AG04450 (cell line): ENCODE measurements at regions not wholly inside any gene's neighbourhood (a gene's known extent, or its start where the extent isn't known, plus 50 kb on each side); places are given as distances from the start of the nearest gene placed in this dataset.

Source experiments
- CTCF ChIA-PET: fragments of 300-600, 350-600 bp; formaldehyde crosslinking; extraction: SDS; loops from one replicate; lab custom pipeline; 2022; ENCODE audit warnings: antibody characterized with exemption, inconsistent platforms; lab: Charles Lee
- POLR2A ChIA-PET: fragments of 350-600 bp; formaldehyde crosslinking; extraction: SDS; loops from one replicate; lab custom pipeline; 2021; ENCODE audit warnings: antibody characterized with exemption, inconsistent platforms; lab: Yijun Ruan, JAX
- DNase-seq: peaks from one replicate; pipeline ENCODE4 v3.0.0-alpha.2; 2011; ENCODE audit warnings: low read depth, low spot score
- H3K27ac ChIP-seq: one replicate; pipeline ENCODE4 v1.5.1; 2012; ENCODE audit warnings: low read depth, low read length, control low read depth
- H3K27me3 ChIP-seq: one replicate; pipeline ENCODE4 v1.6.0; 2012; ENCODE audit warnings: low read length; ENCODE audit not compliant: control insufficient read depth, insufficient read depth
- H3K4me3 ChIP-seq: 2 replicates; pipeline ENCODE4 v1.5.1; 2011; ENCODE audit warnings: mild to moderate bottlenecking, low read depth, low read length, control low read depth
- H3K9me3 ChIP-seq: 2 replicates; pipeline ENCODE4 v1.5.1; 2012; ENCODE audit warnings: low read length; ENCODE audit not compliant: control insufficient read depth, insufficient read depth
- TF ChIP-seq, protein P1 (sequence below): IDR thresholded peaks from 2 replicates; pipeline ENCODE4 v1.5.1; 2011; ENCODE audit warnings: low read depth, low read length, control low read depth, inconsistent platforms

GRCh38 chr14:29236848-29237247, 470.3 kb downstream of the FOXG1 start:
- no peaks in the 10 kb centered on the region for H3K27me3 ChIP-seq
- DNase-seq, result peak; percentile 30
- TF ChIP-seq, protein P1, sequence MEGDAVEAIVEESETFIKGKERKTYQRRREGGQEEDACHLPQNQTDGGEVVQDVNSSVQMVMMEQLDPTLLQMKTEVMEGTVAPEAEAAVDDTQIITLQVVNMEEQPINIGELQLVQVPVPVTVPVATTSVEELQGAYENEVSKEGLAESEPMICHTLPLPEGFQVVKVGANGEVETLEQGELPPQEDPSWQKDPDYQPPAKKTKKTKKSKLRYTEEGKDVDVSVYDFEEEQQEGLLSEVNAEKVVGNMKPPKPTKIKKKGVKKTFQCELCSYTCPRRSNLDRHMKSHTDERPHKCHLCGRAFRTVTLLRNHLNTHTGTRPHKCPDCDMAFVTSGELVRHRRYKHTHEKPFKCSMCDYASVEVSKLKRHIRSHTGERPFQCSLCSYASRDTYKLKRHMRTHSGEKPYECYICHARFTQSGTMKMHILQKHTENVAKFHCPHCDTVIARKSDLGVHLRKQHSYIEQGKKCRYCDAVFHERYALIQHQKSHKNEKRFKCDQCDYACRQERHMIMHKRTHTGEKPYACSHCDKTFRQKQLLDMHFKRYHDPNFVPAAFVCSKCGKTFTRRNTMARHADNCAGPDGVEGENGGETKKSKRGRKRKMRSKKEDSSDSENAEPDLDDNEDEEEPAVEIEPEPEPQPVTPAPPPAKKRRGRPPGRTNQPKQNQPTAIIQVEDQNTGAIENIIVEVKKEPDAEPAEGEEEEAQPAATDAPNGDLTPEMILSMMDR, result no peak
- POLR2A ChIA-PET, result no interaction called here
- H3K9me3 ChIP-seq, result no peaks in the 10 kb centered on the region
- H3K4me3 ChIP-seq, result no peak overlapping the region; the same call in 1 of the 2 replicates
- H3K27ac ChIP-seq, result no peak overlapping the region
- CTCF ChIA-PET, result interaction anchor here (0.7 to 4.4 kb wide), 3 partner anchors 15 to 486 kb away, joined by 3 to 31 read pairs (median 4); no protein-coding TSS in a partner anchor

- ChIA-PET POLR2A (no interaction called here), CTCF (interaction anchor here (0.6 to 3.0 kb wide), 2 partner anchors 18 to 482 kb away, joined by 3 to 12 read pairs; no protein-coding TSS in a partner anchor)
- TF ChIP-seq, protein P1, result no peak
- DNase-seq, result no peak
- H3K27me3 ChIP-seq, result no peaks in the 10 kb centered on the region
- H3K9me3 ChIP-seq, result no peaks in the 10 kb centered on the region
- H3K4me3 ChIP-seq, result no peak overlapping the region
- no peak overlapping the region for H3K27ac ChIP-seq
Measured at GRCh38 chr14:29240066-29240465, 473.5 kb downstream of the FOXG1 start.

DNA sequence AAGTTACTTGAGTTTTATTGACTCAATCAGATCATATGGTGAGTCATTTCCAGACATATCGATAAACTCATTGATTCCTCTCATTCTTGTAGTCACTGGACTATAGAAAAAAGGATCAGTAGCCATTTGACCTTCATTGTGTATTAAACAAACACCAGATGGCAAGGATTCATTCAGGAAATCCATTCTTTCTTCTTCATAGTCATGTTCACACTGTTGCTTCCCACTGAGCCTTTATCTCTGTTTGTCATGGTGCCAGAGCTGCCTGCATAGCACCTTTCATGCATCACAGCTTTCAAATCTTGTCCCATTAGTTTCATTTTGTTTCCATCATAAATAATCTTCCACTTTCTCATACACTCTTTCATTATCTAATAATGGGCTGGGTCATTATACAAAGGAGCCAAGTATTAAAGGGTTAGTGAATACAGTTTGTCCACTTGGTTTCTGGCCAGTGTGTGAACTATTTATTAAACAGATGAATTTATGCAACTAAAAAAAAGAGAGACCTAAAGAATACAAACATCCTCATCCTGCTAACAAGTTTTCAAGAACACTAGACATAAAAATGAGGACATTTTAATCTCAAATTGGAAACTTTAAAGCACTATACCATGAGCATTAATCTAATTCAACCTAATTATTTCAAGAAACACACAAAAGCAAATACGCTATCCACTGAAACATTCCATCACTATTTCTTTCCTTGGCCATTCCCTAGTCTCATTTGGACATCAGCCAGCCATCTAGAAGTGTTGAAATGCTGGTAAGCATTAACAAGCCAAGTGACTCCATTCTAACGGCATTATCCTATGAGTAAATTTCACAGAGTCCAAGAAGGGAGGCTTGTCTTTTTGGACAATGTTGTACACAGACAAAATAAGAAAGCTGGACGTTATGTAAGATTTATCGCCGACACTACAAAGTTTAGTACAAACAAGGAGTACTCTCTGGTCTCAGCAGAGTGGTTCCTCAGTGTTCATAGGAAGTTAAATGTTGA, 476.5 kb downstream of the FOXG1 start:
- ChIA-PET POLR2A (no interaction called here), CTCF (interaction anchor here (0.6 kb wide), 1 partner anchor 701 kb away, joined by 3 read pairs; no protein-coding TSS in a partner anchor)
- Histone ChIP-seq H3K9me3 (no peaks in the 10 kb centered on the region), H3K4me3 (no peak overlapping the region), H3K27ac (no peak overlapping the region), H3K27me3 (no peaks in the 10 kb centered on the region)
- no peak for DNase-seq
- TF ChIP-seq, protein P1, result no peak

DNA sequence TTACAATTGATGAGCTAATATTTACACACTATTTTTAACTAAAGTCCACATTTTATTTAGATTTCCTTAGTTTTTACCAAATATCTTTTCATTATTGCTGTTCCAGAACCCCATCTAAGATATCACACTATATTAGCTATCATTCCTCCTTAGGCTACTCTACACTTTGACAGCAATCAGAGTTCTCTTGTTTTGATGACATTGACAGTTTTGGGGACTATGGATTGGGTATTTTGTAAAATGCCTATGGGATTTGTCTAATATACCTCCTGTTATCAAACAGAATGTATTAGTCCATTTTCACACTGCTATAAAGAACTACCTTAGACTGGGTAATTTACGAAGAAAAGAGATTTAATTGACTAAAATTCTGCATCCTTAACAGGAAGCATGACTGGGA, 489.1 kb downstream of the FOXG1 start:
- no peak overlapping the region for H3K4me3 ChIP-seq
- no peaks in the 10 kb centered on the region for H3K27me3 ChIP-seq
- DNase-seq, result no peak
- TF ChIP-seq, protein P1, result no peak
- H3K9me3 ChIP-seq, result peaks cover 6% of the 10 kb centered on the region
- CTCF ChIA-PET, result no interaction called here
- POLR2A ChIA-PET, result no interaction called here
- H3K27ac ChIP-seq, result no peak overlapping the region

- H3K27ac ChIP-seq, result no peak overlapping the region
- no peak overlapping the region for H3K4me3 ChIP-seq
- H3K27me3 ChIP-seq, result no peaks in the 10 kb centered on the region
- no peak for DNase-seq
- POLR2A ChIA-PET, result no interaction called here
- CTCF ChIA-PET, result no interaction called here
- TF ChIP-seq, protein P1, result no peak
- no peaks in the 10 kb centered on the region for H3K9me3 ChIP-seq
Measured at GRCh38 chr14:29262979-29263378, 496.4 kb downstream of the FOXG1 start.
